ENCODE measurements at regions not wholly inside any gene's neighbourhood (a gene's known extent, or its start where the extent isn't known, plus 50 kb on each side); places are given as distances from the start of the nearest gene placed in this dataset.

GRCh38 chr1:87816646-87817045 is 488.0 kb downstream of the LMO4 start:
- TF ChIP-seq CTCF (IDR thresholded peaks at IDR 0.05) (no peak), POLR2A (IDR thresholded peaks at IDR 0.05) (no peak), EP300 (IDR thresholded peaks at IDR 0.05) (no peak), POLR2AphosphoS5 (IDR thresholded peaks at IDR 0.05) (no peak)

All from suprapubic skin (tissue), 4 donors.